Activated naive CD4-positive, alpha-beta T cell treated with anti-CD3 and anti-CD28 coated beads, Interleukin-2, amount 10 ng/mL, durations not matched to agents 7 days and 5 days (primary cell): ENCODE measurements at regions not wholly inside any gene's neighbourhood (a gene's known extent, or its start where the extent isn't known, plus 50 kb on each side); places are given as distances from the start of the nearest gene placed in this dataset.

Experiments
- CTCF ChIA-PET: fragments of 350-600 bp; sonication (Branson Sonifier 250); formaldehyde crosslinking; loops from one replicate; lab custom pipeline; 2021; ENCODE audit warnings: antibody characterized with exemption; lab: Charles Lee
- DNase-seq: peaks from one replicate; pipeline ENCODE4 v3.0.0-alpha.2; 2020
- H3K27ac Mint-ChIP-seq: one replicate; pipeline ENCODE4 v1.8.0; 2021; ENCODE audit warnings: mild to moderate bottlenecking, moderate library complexity, mixed read lengths
- H3K27me3 Mint-ChIP-seq: one replicate; pipeline ENCODE4 v1.8.0; 2021; ENCODE audit warnings: mild to moderate bottlenecking, mixed read lengths
- H3K36me3 Mint-ChIP-seq: one replicate; pipeline ENCODE4 v1.8.0; 2021; ENCODE audit warnings: mixed read lengths
- H3K4me1 Mint-ChIP-seq: one replicate; pipeline ENCODE4 v1.8.0; 2021; ENCODE audit warnings: mixed read lengths
- H3K4me3 Mint-ChIP-seq: one replicate; pipeline ENCODE4 v1.8.0; 2021; ENCODE audit warnings: mild to moderate bottlenecking, moderate library complexity, mixed read lengths
- H3K9me3 Mint-ChIP-seq: one replicate; pipeline ENCODE4 v1.8.0; 2021; ENCODE audit warnings: mixed read lengths

GRCh38 chr6:108734271-108734922, 113.8 kb upstream of the ARMC2 start:
- H3K36me3 Mint-ChIP-seq: no peaks in the 10 kb centered on the region
- H3K27me3 Mint-ChIP-seq: peaks cover 25% of the 10 kb centered on the region
- DNase-seq: no peak
- no peaks in the 10 kb centered on the region for H3K4me1 Mint-ChIP-seq
- CTCF ChIA-PET: no interaction called here
- no peak overlapping the region for H3K4me3 Mint-ChIP-seq
- H3K27ac Mint-ChIP-seq: no peak overlapping the region
- no peaks in the 10 kb centered on the region for H3K9me3 Mint-ChIP-seq

DNA sequence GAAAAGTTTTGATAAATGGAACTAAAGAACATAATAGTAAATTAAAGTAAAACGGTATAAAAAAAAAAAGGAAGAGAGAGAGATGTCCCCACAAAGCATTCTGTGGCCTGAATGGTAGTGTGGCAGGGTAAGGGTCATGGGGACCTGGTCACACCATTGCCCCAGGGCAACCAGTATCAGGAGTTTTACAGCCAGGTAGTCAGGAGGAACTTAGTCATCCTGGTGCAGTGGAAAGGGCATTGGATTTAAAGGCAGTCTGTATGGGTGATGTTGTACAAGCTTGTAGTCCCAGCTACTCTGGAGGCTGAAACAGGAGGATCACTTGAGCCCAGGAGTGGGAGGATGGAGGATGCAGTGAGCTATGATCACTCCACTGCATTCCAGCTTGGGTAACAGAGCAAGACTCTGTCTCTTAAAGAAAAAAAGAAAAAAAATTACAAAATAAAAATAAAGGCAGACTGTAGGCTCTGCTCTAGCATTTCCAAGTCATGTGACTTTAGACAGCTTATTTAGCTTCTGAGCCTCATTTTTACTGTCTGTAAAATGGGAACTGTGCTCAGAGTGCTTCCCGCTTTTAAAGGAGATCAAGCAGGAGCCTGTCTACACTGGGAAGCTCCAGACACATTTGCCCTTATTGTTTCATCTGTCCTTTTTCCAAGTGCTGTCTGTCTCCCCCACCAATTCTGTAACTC, 112.8 kb upstream of the ARMC2 start:
- Mint-ChIP-seq H3K36me3 (no peaks in the 10 kb centered on the region), H3K27me3 (peaks cover 26% of the 10 kb centered on the region), H3K4me1 (no peaks in the 10 kb centered on the region), H3K9me3 (no peaks in the 10 kb centered on the region), H3K27ac (no peak overlapping the region), H3K4me3 (no peak overlapping the region)
- CTCF ChIA-PET: no interaction called here
- no peak for DNase-seq

GRCh38 chr6:108736002-108736361, 112.2 kb upstream of the ARMC2 start:
- no peak overlapping the region for H3K4me3 Mint-ChIP-seq
- peaks cover 27% of the 10 kb centered on the region for H3K27me3 Mint-ChIP-seq
- no peak for DNase-seq
- no peaks in the 10 kb centered on the region for H3K9me3 Mint-ChIP-seq
- no peaks in the 10 kb centered on the region for H3K36me3 Mint-ChIP-seq
- H3K27ac Mint-ChIP-seq: no peak overlapping the region
- CTCF ChIA-PET: no interaction called here
- no peaks in the 10 kb centered on the region for H3K4me1 Mint-ChIP-seq

GRCh38 chr6:108736832-108737231, 111.4 kb upstream of the ARMC2 start:
- Mint-ChIP-seq H3K9me3 (no peaks in the 10 kb centered on the region), H3K4me3 (no peak overlapping the region), H3K27ac (no peak overlapping the region), H3K4me1 (no peaks in the 10 kb centered on the region), H3K36me3 (no peaks in the 10 kb centered on the region), H3K27me3 (peaks cover 33% of the 10 kb centered on the region)
- CTCF ChIA-PET: no interaction called here
- DNase-seq: no peak

- H3K36me3 Mint-ChIP-seq: no peaks in the 10 kb centered on the region
- H3K4me3 Mint-ChIP-seq: no peak overlapping the region
- DNase-seq: no peak
- H3K9me3 Mint-ChIP-seq: no peaks in the 10 kb centered on the region
- no peak overlapping the region for H3K27ac Mint-ChIP-seq
- CTCF ChIA-PET: no interaction called here
- peaks cover 39% of the 10 kb centered on the region for H3K27me3 Mint-ChIP-seq
- no peaks in the 10 kb centered on the region for H3K4me1 Mint-ChIP-seq
Observed at GRCh38 chr6:108737594-108738546, 110.4 kb upstream of the ARMC2 start.

DNA sequence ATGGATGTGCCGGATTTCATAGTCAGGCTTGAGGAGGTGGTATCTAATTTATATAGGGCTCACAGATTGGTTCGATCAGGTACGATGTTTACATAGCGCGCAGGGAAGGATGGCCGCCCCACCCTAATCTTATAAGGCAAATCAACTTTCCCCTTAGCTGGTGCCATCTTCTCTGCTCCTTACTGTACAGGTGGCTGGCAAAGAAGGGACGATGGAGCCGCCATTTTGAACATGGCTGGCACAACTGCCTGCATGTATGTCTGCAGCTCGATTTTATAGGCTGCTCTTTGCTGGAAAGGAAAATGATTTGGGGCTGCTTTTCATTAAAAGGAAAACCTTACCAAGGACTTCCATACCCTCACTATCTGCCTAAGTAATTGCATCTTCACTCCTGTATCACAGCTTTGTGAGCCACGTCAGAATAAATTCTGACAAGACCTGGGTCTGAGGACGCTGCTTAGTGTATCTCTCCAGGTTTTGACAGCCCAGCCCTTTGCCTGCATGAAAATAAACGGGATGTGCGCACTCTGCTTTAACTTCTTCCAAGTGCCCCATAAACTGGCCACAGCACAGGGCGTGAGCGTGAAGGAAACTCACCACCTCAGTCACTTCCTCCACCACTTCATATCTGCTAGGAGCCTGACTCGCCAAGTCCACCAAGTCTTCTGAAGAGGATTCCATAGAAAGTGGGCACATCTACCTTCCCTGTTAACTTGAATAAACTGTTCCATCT, 109.4 kb upstream of the ARMC2 start:
- Mint-ChIP-seq H3K4me1 (no peaks in the 10 kb centered on the region), H3K9me3 (no peaks in the 10 kb centered on the region), H3K27me3 (peaks cover 48% of the 10 kb centered on the region), H3K36me3 (no peaks in the 10 kb centered on the region), H3K4me3 (no peak overlapping the region), H3K27ac (no peak overlapping the region)
- CTCF ChIA-PET: no interaction called here
- no peak for DNase-seq

- H3K27ac Mint-ChIP-seq: no peak overlapping the region
- CTCF ChIA-PET: no interaction called here
- no peaks in the 10 kb centered on the region for H3K4me1 Mint-ChIP-seq
- DNase-seq: no peak
- no peaks in the 10 kb centered on the region for H3K9me3 Mint-ChIP-seq
- H3K4me3 Mint-ChIP-seq: no peak overlapping the region
- H3K36me3 Mint-ChIP-seq: no peaks in the 10 kb centered on the region
- peaks cover 51% of the 10 kb centered on the region for H3K27me3 Mint-ChIP-seq
Observed at GRCh38 chr6:108739496-108740330, 108.5 kb upstream of the ARMC2 start.

DNA sequence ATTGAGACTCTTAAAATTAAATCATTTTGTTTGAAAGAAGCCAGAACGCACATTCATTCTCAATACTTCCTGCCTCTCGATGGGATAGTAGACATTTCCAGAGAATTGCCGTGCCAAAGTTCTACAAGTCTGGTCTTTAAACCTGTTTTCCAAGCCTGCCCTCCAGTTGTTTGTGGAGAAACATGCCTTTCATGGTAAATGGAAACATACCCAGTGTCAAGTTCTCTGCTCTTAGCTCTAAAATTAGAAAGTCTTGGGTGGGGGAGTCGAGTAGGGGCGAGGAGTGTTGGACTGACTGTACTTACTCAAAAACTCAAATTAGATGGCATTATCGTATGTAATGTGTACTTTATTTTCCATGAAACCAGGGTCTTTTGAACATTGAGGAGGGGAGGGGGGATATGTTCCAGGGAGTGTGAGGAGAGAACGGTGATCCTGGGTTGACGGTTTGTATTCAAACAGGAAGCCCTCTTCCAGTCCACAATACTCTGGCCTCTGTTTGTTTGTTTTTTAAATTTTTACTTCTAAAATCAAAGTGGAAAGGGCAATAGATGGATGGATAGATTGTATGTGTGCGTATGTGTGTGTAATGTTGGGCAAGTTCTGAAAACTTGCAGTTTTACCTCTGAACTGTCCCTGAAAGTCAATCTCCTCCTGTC, 106.8 kb upstream of the ARMC2 start:
- Mint-ChIP-seq H3K27ac (no peak overlapping the region), H3K27me3 (peaks cover 40% of the 10 kb centered on the region), H3K4me3 (no peak overlapping the region), H3K9me3 (no peaks in the 10 kb centered on the region), H3K36me3 (no peaks in the 10 kb centered on the region), H3K4me1 (no peaks in the 10 kb centered on the region)
- CTCF ChIA-PET: interaction anchor here (0.8 to 1.0 kb wide), 2 partner anchors 14 to 716 kb away, joined by 3 to 4 read pairs; no protein-coding TSS in a partner anchor
- DNase-seq: no peak

- CTCF ChIA-PET: no interaction called here
- Mint-ChIP-seq H3K9me3 (no peaks in the 10 kb centered on the region), H3K27me3 (peaks cover 40% of the 10 kb centered on the region), H3K4me3 (no peak overlapping the region), H3K4me1 (no peaks in the 10 kb centered on the region), H3K36me3 (no peaks in the 10 kb centered on the region), H3K27ac (no peak overlapping the region)
- DNase-seq: no peak
Observed at GRCh38 chr6:108742041-108742440, 106.2 kb upstream of the ARMC2 start.

- Mint-ChIP-seq H3K9me3 (no peaks in the 10 kb centered on the region), H3K27ac (no peak overlapping the region), H3K4me1 (no peaks in the 10 kb centered on the region), H3K36me3 (no peaks in the 10 kb centered on the region), H3K27me3 (peaks cover 40% of the 10 kb centered on the region), H3K4me3 (no peak overlapping the region)
- DNase-seq: no peak
- CTCF ChIA-PET: no interaction called here
Observed at GRCh38 chr6:108744244-108744972, 103.8 kb upstream of the ARMC2 start.

GRCh38 chr6:108744996-108745395, 103.2 kb upstream of the ARMC2 start:
- Mint-ChIP-seq H3K4me3 (no peak overlapping the region), H3K4me1 (no peaks in the 10 kb centered on the region), H3K27me3 (peaks cover 39% of the 10 kb centered on the region), H3K9me3 (no peaks in the 10 kb centered on the region), H3K27ac (no peak overlapping the region), H3K36me3 (no peaks in the 10 kb centered on the region)
- CTCF ChIA-PET: no interaction called here
- DNase-seq: no peak

DNA sequence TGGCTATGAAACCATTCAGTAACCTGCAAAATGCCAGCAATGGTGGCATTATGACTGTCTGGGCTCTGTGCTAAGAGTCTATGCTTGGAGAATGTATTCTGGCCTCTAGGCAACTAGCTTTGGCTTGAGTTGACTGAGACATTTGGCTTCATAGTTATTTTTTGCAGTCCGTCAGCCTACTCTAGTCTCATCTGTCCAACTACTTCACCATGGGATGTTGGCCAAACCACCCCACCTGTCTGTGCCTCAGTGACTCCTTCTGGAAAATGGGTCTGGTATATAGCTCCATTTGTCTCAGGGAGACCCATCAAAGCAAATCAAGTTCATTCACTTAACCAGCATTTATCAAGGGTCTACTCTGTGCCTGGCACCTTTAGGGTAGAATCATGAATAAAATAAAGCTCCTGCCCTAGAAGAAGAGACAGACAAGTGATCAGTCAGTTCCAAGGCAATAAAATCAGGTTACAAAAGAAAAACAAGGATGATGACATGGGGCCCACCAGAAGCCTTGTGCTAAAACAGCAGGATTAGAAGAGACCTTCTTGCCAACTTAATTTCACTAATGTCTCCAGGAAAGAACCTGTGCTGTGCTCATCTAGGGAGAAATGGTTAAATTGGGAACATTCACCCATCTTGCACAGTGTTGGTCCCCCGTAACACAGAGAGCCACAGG, 102.4 kb upstream of the ARMC2 start:
- Mint-ChIP-seq H3K27ac (no peak overlapping the region), H3K36me3 (no peaks in the 10 kb centered on the region)

More for the DNA sequence above, 102.4 kb upstream of the ARMC2 start:
- DNase-seq: no peak
- Mint-ChIP-seq H3K4me3 (no peak overlapping the region), H3K4me1 (no peaks in the 10 kb centered on the region), H3K27me3 (peaks cover 36% of the 10 kb centered on the region), H3K9me3 (no peaks in the 10 kb centered on the region)
- CTCF ChIA-PET: no interaction called here
